SK-N-SH (cell line): ENCODE measurements at regions not wholly inside any gene's neighbourhood (a gene's known extent, or its start where the extent isn't known, plus 50 kb on each side); places are given as distances from the start of the nearest gene placed in this dataset.

Experiments used
- CTCF ChIA-PET: fragments of 300-600, 350-600 bp; formaldehyde crosslinking; extraction: SDS; loops from one replicate; lab custom pipeline; 2021; lab: Yijun Ruan, JAX
- POLR2A ChIA-PET: fragments of 350-600 bp; sonication (Branson Sonifier 250); formaldehyde crosslinking; extraction: SDS; loops from one replicate; lab custom pipeline; 2020; ENCODE audit warnings: antibody characterized with exemption, inconsistent platforms; lab: Yijun Ruan, JAX
- DNase-seq: peaks from one replicate; pipeline ENCODE4 v3.0.0; 2012
- H2AFZ ChIP-seq: fragments of 200-600 bp; sonication (generic); 2 replicates; pipeline ENCODE4 v1.8.1; 2016; ENCODE audit warnings: antibody characterized with exemption, mild to moderate bottlenecking, low read depth
- H3F3A ChIP-seq: fragments of 200-600 bp; sonication (generic); replicated peaks from 2 replicates; pipeline ENCODE3; 2016; ENCODE audit warnings: antibody characterized with exemption, mild to moderate bottlenecking; ENCODE audit not compliant: insufficient read depth
- H3K27ac ChIP-seq, 2 experiments: fragments of 200-500 bp in 1 of 2; fragments of 200-600 bp in 1 of 2; sonication (Bioruptor generic) in 1 of 2; sonication (generic), shearing (Covaris generic) in 1 of 2; 2 replicates each; pipeline versions ENCODE4 v1.5.1 to v1.6.1; 2014 to 2016; ENCODE audit warnings: low read depth in 2 of 2, inconsistent platforms in 1 of 2, low read length in 1 of 2, mild to moderate bottlenecking in 1 of 2, mixed read lengths in 1 of 2
- H3K27me3 ChIP-seq: fragments of 200-600 bp; sonication (generic), shearing (Covaris generic); 2 replicates; pipeline ENCODE4 v1.6.1; 2016; ENCODE audit warnings: mixed run types; ENCODE audit not compliant: insufficient read depth
- H3K36me3 ChIP-seq, 2 experiments: fragments of 200-500 bp in 1 of 2; fragments of 200-600 bp in 1 of 2; sonication (Bioruptor generic) in 1 of 2; sonication (generic) in 1 of 2; replicated peaks in 1 of 2; 2 replicates each; pipeline versions ENCODE3 to v1.5.1; 2014 to 2016; ENCODE audit warnings: low read length in 1 of 2, mild to moderate bottlenecking in 1 of 2; ENCODE audit not compliant: insufficient read depth in 2 of 2, control insufficient read depth in 1 of 2
- H3K4me1 ChIP-seq, 2 experiments: fragments of 200-500 bp in 1 of 2; fragments of 200-600 bp in 1 of 2; sonication (Bioruptor generic) in 1 of 2; sonication (generic), shearing (Covaris generic) in 1 of 2; 2 replicates each; pipeline versions ENCODE4 v1.5.1 to v1.6.1; 2014 to 2016; ENCODE audit warnings: low read depth in 1 of 2, low read length in 1 of 2, mixed run types in 1 of 2; ENCODE audit not compliant: insufficient read depth in 2 of 2, control insufficient read depth in 1 of 2
- H3K4me2 ChIP-seq: fragments of 200-600 bp; sonication (generic), shearing (Covaris generic); 2 replicates; pipeline ENCODE4 v1.6.1; 2017; ENCODE audit warnings: mixed run types
- H3K4me3 ChIP-seq, 2 experiments: fragments of 200-500 bp in 1 of 2; fragments of 200-600 bp in 1 of 2; sonication (Bioruptor generic) in 1 of 2; sonication (generic), shearing (Covaris generic) in 1 of 2; 2 replicates each; pipeline versions ENCODE4 v1.5.1 to v1.8.1; 2014 to 2016; ENCODE audit warnings: low read depth in 2 of 2, inconsistent platforms in 1 of 2, low read length in 1 of 2, mild to moderate bottlenecking in 1 of 2, mixed read lengths in 1 of 2, moderate library complexity in 1 of 2
- H3K79me2 ChIP-seq: fragments of 200-600 bp; sonication (generic); 2 replicates; pipeline ENCODE4 v1.8.1; 2017; ENCODE audit warnings: mild to moderate bottlenecking; ENCODE audit not compliant: insufficient read depth
- H3K9ac ChIP-seq: fragments of 200-600 bp; sonication (generic); 2 replicates; pipeline ENCODE4 v1.6.1; 2017; ENCODE audit warnings: mixed run types
- H3K9me2 ChIP-seq: fragments of 200-600 bp; sonication (generic); 2 replicates; pipeline ENCODE4 v1.6.1; 2017; ENCODE audit warnings: mixed run types
- H3K9me3 ChIP-seq: fragments of 200-600 bp; sonication (generic); 2 replicates; pipeline ENCODE4 v1.6.1; 2017; ENCODE audit warnings: mixed run types, mild to moderate bottlenecking, moderate library complexity
- H4K20me1 ChIP-seq: fragments of 200-600 bp; sonication (generic); 2 replicates; pipeline ENCODE4 v1.6.1; 2017; ENCODE audit warnings: mild to moderate bottlenecking, mixed run types; ENCODE audit not compliant: insufficient read depth
- FOXM1 ChIP-seq: IDR thresholded peaks from 2 replicates; pipeline ENCODE4 v1.4.0; 2012; ENCODE audit warnings: low read depth, mild to moderate bottlenecking
- MEF2A ChIP-seq: IDR thresholded peaks from 2 replicates; pipeline ENCODE4 v1.4.0; 2012; ENCODE audit warnings: low read depth, borderline replicate concordance
- POLR2AphosphoS5 ChIP-seq: IDR thresholded peaks from 2 replicates; pipeline ENCODE4 v1.6.1; 2012; ENCODE audit warnings: low read depth, low read length
- RAD21 ChIP-seq: IDR thresholded peaks from 2 replicates; pipeline ENCODE4 v1.6.1; 2012; ENCODE audit warnings: mild to moderate bottlenecking, low read length
- SMC3 ChIP-seq: IDR thresholded peaks from 2 replicates; pipeline ENCODE4 v1.6.1; 2012; ENCODE audit warnings: low read depth, low read length, improper control_type of control experiment
- WGBS: methylation state at CpG from one replicate; pipeline ENCODE4 v1.1.6; 2017; ENCODE audit warnings: low lambda C conversion rate; 5-methylcytosine and 5-hydroxymethylcytosine counted together
- TF ChIP-seq, protein P1 (sequence below): IDR thresholded peaks from 2 replicates; pipeline ENCODE4; 2012
- TF ChIP-seq, protein P2 (sequence below): fragments of 200-600 bp; sonication (generic); IDR thresholded peaks from 2 replicates; pipeline ENCODE4 v1.6.1; 2017; ENCODE audit warnings: antibody characterized with exemption, mild to moderate bottlenecking, moderate library complexity
- TF ChIP-seq, protein P3 (sequence below): IDR thresholded peaks from 2 replicates; pipeline ENCODE4 v1.4.0; 2012; ENCODE audit warnings: low read depth

DNA sequence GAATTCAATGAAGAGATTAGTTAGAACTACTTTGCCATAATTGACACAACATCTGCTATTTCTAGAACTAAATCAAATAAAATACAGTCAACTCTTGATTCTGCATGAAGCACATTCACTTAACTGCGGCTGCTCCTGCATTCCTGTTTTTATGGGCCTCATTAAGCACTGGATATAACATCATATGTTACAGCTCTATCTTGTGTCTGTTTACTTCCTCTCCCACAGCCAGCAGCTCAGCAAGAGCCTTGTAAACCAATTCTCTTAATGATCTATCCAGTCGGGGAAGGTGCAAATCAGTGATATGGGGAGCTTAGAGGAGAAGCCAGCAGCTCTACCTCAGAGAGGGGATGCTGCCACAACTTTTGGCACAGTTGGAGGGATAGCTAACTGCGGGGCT, 329.2 kb downstream of the ARRDC4 start:
- Histone ChIP-seq H2AFZ (no peak overlapping the region), H3K9me3 (no peaks in the 10 kb centered on the region), H3F3A (no peaks in the 10 kb centered on the region), H3K4me3 (no peak overlapping the region), H3K4me2 (no peak overlapping the region), H3K4me1 (no peaks in the 10 kb centered on the region), H3K27me3 (peaks cover 37% of the 10 kb centered on the region; the same call in 1 of the 2 replicates), H3K27ac (no peak overlapping the region), H3K9me2 (no peaks in the 10 kb centered on the region), H3K79me2 (no peaks in the 10 kb centered on the region), H3K9ac (no peak overlapping the region), H3K36me3 (no peaks in the 10 kb centered on the region), H4K20me1 (no peaks in the 10 kb centered on the region)
- ChIA-PET POLR2A (no interaction called here), CTCF (interaction anchor here (1.0 to 1.1 kb wide), 2 partner anchors 10 to 22 kb away, joined by 3 to 4 read pairs; no protein-coding TSS in a partner anchor)
- TF ChIP-seq, protein P1, sequence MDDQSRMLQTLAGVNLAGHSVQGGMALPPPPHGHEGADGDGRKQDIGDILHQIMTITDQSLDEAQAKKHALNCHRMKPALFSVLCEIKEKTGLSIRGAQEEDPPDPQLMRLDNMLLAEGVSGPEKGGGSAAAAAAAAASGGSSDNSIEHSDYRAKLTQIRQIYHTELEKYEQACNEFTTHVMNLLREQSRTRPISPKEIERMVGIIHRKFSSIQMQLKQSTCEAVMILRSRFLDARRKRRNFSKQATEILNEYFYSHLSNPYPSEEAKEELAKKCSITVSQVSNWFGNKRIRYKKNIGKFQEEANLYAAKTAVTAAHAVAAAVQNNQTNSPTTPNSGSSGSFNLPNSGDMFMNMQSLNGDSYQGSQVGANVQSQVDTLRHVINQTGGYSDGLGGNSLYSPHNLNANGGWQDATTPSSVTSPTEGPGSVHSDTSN: no peak
- TF ChIP-seq POLR2AphosphoS5: no peak
- no peak for TF ChIP-seq MEF2A
- WGBS: 2% methylated on average over 3 of the region's 3 CpGs
- DNase-seq: no peak

DNA sequence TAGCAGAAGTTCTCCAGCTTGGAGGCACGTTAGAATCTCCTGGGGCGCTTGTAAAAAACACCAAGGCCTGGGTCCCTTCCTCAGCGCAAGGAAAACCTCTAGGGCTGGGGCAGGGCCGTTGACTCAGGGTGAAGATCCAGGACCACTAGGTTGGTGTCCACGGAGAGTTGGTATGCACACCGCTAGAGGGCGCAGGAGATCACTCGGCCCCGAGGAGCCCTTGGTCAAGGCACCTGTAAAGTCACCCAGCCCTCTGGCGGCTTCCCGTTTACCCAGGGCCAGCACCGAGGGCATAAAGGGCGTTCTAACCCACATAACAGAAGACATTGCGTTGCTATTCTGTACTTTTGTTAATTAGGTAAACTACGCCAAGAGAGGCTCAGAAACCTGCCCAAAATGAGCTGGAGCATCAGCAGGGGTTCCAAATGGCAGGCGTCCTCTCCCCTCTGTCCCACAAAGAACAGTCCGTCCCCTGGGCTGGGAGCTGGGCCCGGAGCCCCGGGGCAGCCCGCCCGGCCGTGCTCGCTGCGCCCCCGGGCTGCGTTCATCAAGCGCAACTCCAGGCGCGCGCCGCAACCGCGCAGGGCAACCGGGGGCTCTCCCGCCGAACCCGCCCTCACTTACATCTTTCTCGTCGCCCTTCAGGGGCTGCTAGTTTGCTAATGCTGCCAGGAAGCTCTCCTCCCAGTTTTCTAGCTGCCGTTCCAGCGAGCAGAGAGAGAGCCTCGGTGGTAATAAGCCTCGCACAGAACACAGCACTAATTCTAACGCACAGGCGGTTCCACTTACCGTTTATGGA, 332.1 kb downstream of the ARRDC4 start:
- POLR2A ChIA-PET: no interaction called here
- no peaks in the 10 kb centered on the region for H3K4me1 ChIP-seq
- no peaks in the 10 kb centered on the region for H4K20me1 ChIP-seq
- no peak overlapping the region for H3K4me3 ChIP-seq
- CTCF ChIA-PET: interaction anchor here (0.6 to 2.2 kb wide), 11 partner anchors 9 to 681 kb away, joined by 3 to 9 read pairs (median 3); no protein-coding TSS in a partner anchor
- peaks cover 29% of the 10 kb centered on the region; the same call in 1 of the 2 replicates for H3K27me3 ChIP-seq
- no peaks in the 10 kb centered on the region for H3F3A ChIP-seq
- WGBS: 6% methylated on average over 22 of the region's 46 CpGs
- no peak overlapping the region for H2AFZ ChIP-seq
- H3K4me2 ChIP-seq: peak overlapping the region; percentile 44; the same call in 1 of the 2 replicates
- TF ChIP-seq SMC3 (peak; percentile 28; the same call in 1 of the 2 replicates), FOXM1 (no peak), RAD21 (peak; percentile 26; the same call in 1 of the 2 replicates)
- TF ChIP-seq, protein P2, sequence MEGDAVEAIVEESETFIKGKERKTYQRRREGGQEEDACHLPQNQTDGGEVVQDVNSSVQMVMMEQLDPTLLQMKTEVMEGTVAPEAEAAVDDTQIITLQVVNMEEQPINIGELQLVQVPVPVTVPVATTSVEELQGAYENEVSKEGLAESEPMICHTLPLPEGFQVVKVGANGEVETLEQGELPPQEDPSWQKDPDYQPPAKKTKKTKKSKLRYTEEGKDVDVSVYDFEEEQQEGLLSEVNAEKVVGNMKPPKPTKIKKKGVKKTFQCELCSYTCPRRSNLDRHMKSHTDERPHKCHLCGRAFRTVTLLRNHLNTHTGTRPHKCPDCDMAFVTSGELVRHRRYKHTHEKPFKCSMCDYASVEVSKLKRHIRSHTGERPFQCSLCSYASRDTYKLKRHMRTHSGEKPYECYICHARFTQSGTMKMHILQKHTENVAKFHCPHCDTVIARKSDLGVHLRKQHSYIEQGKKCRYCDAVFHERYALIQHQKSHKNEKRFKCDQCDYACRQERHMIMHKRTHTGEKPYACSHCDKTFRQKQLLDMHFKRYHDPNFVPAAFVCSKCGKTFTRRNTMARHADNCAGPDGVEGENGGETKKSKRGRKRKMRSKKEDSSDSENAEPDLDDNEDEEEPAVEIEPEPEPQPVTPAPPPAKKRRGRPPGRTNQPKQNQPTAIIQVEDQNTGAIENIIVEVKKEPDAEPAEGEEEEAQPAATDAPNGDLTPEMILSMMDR: peak; percentile 73
- TF ChIP-seq, protein P3, sequence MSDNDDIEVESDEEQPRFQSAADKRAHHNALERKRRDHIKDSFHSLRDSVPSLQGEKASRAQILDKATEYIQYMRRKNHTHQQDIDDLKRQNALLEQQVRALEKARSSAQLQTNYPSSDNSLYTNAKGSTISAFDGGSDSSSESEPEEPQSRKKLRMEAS: no peak
- TF ChIP-seq, all 33 proteins: peak for 3
- DNase-seq: peak; percentile 77
- Histone ChIP-seq H3K9ac (no peak overlapping the region), H3K36me3 (no peaks in the 10 kb centered on the region), H3K79me2 (no peaks in the 10 kb centered on the region), H3K9me3 (no peaks in the 10 kb centered on the region), H3K9me2 (no peaks in the 10 kb centered on the region), H3K27ac (no peak overlapping the region)
